Progenitor cell of endocrine pancreas (in vitro differentiated cells): ENCODE measurements at regions not wholly inside any gene's neighbourhood (a gene's known extent, or its start where the extent isn't known, plus 50 kb on each side); places are given as distances from the start of the nearest gene placed in this dataset.
A peak's percentile ranks its signal among the peaks of the same experiment; 100 is the strongest.

Experiments
- DNase-seq: peaks from one replicate; pipeline ENCODE4 v3.0.0; 2021; ENCODE audit warnings: low spot score; ENCODE audit not compliant: unreplicated experiment
- H3K27ac Mint-ChIP-seq: 2 replicates; pipeline ENCODE4 v1.8.0; 2021; ENCODE audit warnings: mild to moderate bottlenecking, moderate library complexity, mixed read lengths
- H3K27me3 Mint-ChIP-seq: 2 replicates; pipeline ENCODE4 v1.8.0; 2021; ENCODE audit warnings: mixed read lengths
- H3K36me3 Mint-ChIP-seq: 2 replicates; pipeline ENCODE4 v1.8.0; 2022; ENCODE audit warnings: mixed read lengths; ENCODE audit not compliant: insufficient read depth
- H3K4me1 Mint-ChIP-seq: 2 replicates; pipeline ENCODE4 v1.8.0; 2021; ENCODE audit warnings: low read depth, mixed read lengths
- H3K4me3 Mint-ChIP-seq: 2 replicates; pipeline ENCODE4 v1.8.0; 2021; ENCODE audit warnings: low read depth, mild to moderate bottlenecking, moderate library complexity, mixed read lengths
- H3K9me3 Mint-ChIP-seq: 2 replicates; pipeline ENCODE4 v1.8.0; 2021; ENCODE audit warnings: low read depth, mixed read lengths
- TF ChIP-seq, protein P1 (sequence below): fragments of 200-600 bp; sonication (generic); IDR thresholded peaks from one replicate; pipeline ENCODE4 v1.5.0; 2021; ENCODE audit warnings: antibody characterized with exemption, mild to moderate bottlenecking; ENCODE audit not compliant: unreplicated experiment

DNA sequence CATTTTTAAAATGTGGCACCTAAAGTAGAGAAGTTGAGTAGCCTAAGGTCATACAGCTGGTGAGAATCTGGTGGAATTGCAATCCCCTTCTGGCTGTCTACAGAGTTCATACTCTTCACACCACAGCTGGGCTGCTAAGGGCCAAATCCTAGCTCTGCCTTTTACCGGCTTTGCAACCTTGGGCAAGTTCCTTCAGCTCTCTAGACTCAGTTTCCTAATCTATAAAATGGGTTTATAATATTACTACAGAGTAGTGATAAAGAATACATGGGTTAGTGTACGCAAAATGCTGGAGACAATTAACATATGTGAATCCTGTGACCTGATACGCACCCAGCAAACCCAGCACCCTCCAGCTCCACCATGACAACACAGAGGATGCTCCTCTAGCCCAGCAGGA lies 298.2 kb upstream of the MAF start:
- Mint-ChIP-seq H3K9me3 (no peaks in the 10 kb centered on the region), H3K4me1 (peaks cover 16% of the 10 kb centered on the region), H3K36me3 (no peaks in the 10 kb centered on the region), H3K27me3 (peaks cover 4% of the 10 kb centered on the region), H3K4me3 (no peak overlapping the region), H3K27ac (no peak overlapping the region)
- TF ChIP-seq, protein P1, sequence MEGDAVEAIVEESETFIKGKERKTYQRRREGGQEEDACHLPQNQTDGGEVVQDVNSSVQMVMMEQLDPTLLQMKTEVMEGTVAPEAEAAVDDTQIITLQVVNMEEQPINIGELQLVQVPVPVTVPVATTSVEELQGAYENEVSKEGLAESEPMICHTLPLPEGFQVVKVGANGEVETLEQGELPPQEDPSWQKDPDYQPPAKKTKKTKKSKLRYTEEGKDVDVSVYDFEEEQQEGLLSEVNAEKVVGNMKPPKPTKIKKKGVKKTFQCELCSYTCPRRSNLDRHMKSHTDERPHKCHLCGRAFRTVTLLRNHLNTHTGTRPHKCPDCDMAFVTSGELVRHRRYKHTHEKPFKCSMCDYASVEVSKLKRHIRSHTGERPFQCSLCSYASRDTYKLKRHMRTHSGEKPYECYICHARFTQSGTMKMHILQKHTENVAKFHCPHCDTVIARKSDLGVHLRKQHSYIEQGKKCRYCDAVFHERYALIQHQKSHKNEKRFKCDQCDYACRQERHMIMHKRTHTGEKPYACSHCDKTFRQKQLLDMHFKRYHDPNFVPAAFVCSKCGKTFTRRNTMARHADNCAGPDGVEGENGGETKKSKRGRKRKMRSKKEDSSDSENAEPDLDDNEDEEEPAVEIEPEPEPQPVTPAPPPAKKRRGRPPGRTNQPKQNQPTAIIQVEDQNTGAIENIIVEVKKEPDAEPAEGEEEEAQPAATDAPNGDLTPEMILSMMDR = no peak
- no peak for DNase-seq

DNA sequence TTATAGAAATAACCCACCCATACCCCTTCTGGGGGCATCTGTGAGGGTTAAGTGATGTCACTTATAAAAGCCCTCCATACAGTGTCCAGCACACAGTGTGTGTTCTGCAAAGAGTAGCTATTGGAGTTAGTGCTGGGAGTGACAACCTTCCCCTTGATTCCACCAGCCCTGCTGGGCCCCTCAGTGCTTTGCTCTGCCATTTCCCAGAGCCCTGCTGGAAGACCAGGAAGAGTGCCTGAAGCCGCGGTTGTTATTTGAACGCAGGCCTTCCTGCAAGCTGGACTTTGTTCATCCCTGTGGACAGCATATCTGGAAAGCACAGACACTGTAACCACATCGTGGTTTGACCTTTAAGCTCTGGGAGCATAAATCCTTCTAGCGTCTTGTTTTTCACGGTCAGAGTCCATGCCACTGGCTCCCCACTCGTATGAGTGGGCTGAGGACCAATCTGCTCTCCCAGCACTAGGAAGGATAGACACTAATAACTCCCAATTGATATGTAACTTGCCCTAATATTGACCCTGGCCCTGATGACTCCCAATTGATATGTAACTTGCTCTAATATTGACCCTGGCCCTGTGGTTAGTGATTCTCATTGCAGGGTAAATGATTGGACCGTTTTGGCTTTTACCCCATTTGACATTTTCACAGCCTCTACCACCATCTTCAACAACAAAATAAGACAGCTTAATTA lies 297.1 kb upstream of the MAF start:
- TF ChIP-seq, protein P1 = no peak
- no peak overlapping the region for H3K27ac Mint-ChIP-seq
- DNase-seq = no peak
- no peaks in the 10 kb centered on the region for H3K36me3 Mint-ChIP-seq
- H3K4me3 Mint-ChIP-seq = no peak overlapping the region
- H3K4me1 Mint-ChIP-seq = peaks cover 23% of the 10 kb centered on the region
- H3K9me3 Mint-ChIP-seq = no peaks in the 10 kb centered on the region
- H3K27me3 Mint-ChIP-seq = peaks cover 4% of the 10 kb centered on the region

GRCh38 chr16:79897104-79897452 lies 296.5 kb upstream of the MAF start:
- no peak for DNase-seq
- Mint-ChIP-seq H3K9me3 (no peaks in the 10 kb centered on the region), H3K4me1 (peaks cover 23% of the 10 kb centered on the region), H3K36me3 (no peaks in the 10 kb centered on the region), H3K27me3 (peaks cover 4% of the 10 kb centered on the region), H3K4me3 (no peak overlapping the region), H3K27ac (peak overlapping the region; percentile 58)
- TF ChIP-seq, protein P1 = no peak

DNA sequence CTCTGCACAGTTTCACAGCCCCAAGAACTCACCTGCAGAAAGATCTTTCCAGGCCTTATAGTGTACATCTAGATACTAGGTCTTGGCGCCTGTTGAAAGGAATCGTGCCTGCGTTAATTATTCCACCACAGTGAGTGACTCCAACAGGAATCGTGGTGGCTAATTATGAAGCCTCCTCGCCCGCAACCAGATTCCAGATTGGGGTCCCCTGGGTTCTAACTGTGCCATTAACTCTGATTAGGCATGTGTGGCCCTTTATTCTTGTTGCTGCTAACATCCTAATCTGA lies 295.3 kb upstream of the MAF start:
- Mint-ChIP-seq H3K27ac (no peak overlapping the region), H3K9me3 (no peaks in the 10 kb centered on the region), H3K27me3 (peaks cover 4% of the 10 kb centered on the region), H3K36me3 (no peaks in the 10 kb centered on the region), H3K4me1 (peaks cover 27% of the 10 kb centered on the region), H3K4me3 (no peak overlapping the region)
- TF ChIP-seq, protein P1 = no peak
- no peak for DNase-seq

DNA sequence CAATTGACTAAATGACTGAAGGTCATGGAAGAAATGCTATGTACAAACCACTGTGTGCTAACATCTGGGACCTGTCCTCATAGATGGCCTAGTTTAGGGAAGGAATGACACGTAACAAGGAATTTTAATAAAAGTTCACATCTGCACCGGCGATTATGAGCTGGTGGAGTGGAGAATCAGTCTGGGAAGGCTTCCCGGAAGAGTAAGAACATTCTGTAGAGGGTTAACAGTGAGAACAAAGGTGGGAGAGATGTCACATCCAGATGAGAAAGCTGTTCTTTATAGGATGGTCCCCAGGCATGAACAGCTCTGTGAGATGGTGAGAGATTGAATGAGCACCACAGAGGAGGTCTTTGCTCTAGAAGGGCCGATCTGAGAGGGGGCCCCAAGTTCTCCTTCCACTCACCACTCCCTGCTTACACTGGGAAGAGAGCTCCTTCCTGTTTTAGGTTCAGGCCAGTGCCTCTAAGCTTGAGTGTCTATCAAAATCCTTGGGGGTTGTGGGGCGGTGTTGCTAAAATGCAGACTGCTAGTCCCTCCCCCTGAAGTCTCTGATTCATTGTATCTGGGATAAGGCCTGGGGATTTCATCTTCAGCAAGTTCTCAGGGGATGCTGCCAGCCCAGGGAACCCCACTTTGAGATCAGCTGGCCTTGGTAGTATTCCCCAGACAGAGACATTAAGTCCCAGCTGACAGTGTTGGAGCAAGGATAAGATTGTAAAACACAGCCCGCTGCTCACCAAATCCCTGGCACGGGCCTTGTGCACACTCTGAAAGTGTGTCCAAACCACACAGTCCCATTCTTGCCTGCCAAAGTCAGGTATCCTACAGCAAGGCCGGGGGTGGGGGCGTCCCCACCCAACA lies 294.7 kb upstream of the MAF start:
- H3K4me1 Mint-ChIP-seq = peaks cover 26% of the 10 kb centered on the region
- no peak for DNase-seq
- no peak overlapping the region for H3K27ac Mint-ChIP-seq
- H3K4me3 Mint-ChIP-seq = no peak overlapping the region
- no peaks in the 10 kb centered on the region for H3K9me3 Mint-ChIP-seq
- TF ChIP-seq, protein P1 = no peak
- H3K27me3 Mint-ChIP-seq = peaks cover 4% of the 10 kb centered on the region
- H3K36me3 Mint-ChIP-seq = no peaks in the 10 kb centered on the region
